NCI-H2029 (cell line): ENCODE measurements at regions not wholly inside any gene's neighbourhood (a gene's known extent, or its start where the extent isn't known, plus 50 kb on each side); places are given as distances from the start of the nearest gene placed in this dataset.
"Not testable (repeated sequence)": the region's sequence is repeated elsewhere in the genome, so short reads cannot be mapped to it uniquely, and the experiment has no call there.

ENCODE experiments used
- DNase-seq: peaks from one replicate; lab custom pipeline; 2025; lab: John Stamatoyannopoulos, UW

DNA sequence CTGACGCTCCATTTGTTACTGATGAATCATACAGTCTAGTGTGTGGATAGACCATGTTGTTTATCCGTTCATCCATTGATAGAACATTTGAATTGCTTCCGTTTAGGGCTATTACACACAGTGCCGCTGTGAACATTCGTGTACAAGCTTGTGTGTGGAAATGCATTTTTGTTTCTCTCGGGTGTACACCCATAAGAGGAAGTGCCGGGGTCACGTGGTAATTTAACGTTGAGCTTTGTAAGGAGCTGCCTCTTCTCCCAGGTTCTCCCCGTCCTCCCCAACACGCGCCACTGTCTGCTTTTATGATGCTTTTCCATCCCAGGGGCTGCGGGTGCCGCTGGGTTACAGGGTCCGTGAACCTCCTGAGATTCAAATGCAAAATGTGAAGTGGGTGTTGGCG, 142.3 kb downstream of the IGLL1 start:
- peak; percentile 14 for DNase-seq

- not testable (repeated sequence) for DNase-seq
These were observed 143.0 kb downstream of the IGLL1 start for GRCh38 chr22:23437107-23437395.

GRCh38 chr22:23436354-23437106, 143.6 kb downstream of the IGLL1 start:
- not testable (repeated sequence) for DNase-seq

GRCh38 chr22:23435186-23435585, 144.9 kb downstream of the IGLL1 start:
- DNase-seq: not testable (repeated sequence)

GRCh38 chr22:23434198-23434830, 145.8 kb downstream of the IGLL1 start:
- DNase-seq: not testable (repeated sequence)

- DNase-seq: peak; percentile 6
These were observed 146.7 kb downstream of the IGLL1 start for GRCh38 chr22:23433127-23434005.

DNA sequence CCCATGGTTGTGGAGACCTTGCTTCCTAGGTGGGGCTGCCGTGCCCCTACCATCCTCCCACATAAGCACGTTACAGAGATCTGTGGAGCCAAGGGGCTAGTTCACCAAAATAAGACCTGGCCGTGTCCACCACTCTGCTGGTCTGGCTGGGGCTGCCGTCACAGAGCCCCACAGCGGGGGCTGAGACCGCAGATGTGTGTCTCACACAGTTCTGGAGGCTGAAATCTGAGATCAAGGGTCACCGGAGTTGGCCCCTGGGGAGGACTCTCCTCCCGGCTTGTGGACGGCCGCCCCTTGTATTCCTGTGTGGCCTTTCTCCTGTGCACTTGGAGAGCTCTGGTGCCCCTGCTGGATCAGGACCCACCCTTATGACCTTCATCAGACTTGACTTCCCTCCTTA, 147.4 kb downstream of the IGLL1 start:
- not testable (repeated sequence) for DNase-seq

DNA sequence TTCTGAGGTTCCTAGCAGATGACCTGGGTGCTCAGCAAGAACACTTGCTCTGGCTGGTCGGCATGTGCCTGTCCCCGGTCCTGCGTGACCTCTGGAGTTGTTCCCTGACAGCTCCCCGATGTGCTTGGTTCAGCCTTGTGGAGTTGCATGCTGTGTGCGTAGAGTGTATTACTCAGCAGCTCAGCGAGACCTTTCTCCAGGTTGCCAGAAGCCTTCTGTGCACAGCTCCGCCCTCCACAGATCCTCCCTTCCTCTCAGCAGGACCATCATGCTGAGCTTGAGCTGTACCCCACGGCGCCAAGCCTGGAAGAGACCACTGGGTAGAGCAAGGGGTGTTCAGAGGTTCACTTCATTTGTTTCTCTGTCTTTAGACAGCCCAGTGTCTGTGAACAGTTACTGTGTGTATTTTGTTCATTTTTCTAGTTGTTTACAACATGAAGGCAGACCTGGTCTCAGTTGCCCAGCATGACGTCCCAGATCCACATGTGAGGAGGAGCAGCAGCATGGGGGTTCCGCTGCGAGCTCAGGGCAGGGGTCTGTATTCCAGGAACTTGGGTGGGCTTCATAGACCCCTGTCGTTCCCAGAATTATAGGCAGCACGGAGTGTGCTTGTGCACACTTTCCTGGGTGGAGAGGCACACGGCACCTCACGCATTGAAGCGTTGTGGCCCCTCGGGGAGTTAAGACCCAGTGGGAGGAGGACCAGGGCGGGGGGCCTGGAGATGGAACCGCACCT, 148.6 kb downstream of the IGLL1 start:
- no peak for DNase-seq

DNA sequence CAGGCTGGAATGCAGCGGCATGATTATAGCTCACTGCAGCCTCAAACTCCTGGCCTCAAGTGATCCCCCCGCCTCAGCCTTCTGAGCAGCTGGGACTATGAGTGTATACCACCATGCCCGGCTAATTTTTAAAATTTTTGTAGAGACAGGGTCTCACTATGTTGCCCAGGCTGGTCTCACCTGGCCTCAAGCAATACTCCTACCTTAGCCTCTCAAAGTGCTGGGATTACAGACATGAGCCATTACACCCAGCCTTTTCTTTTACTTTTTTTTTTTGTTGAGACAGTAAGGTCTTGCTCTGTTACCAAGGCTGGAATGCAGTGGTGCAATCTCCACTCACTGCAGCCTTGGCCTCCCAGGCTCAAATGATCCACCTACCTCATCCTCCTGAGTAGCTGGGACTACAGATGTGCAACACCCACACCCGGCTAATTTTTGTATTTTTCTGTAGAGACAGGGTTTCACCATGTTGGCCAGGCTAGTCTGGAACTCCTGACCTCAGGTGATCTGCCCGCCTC, 155.5 kb downstream of the IGLL1 start:
- DNase-seq: not testable (repeated sequence)

DNA sequence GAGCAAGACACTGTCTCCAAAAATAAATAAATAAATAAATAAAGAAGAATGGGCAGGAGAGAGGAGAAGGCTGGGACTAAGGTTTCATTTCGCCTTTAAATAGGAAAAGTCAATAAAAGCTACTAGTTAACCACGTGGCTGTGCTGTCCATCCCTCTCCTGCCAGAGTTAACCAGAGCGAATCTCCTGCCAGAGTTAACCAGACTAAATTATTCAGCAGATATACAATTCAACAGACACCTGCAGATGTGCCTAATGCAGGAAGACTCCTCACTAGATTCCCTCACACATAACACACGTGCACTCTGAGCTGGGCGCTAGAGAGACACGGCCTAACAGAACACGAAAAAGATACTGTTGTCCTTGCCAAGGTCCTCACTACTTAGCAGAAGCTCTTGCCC, 156.1 kb downstream of the IGLL1 start:
- DNase-seq: no peak

DNA sequence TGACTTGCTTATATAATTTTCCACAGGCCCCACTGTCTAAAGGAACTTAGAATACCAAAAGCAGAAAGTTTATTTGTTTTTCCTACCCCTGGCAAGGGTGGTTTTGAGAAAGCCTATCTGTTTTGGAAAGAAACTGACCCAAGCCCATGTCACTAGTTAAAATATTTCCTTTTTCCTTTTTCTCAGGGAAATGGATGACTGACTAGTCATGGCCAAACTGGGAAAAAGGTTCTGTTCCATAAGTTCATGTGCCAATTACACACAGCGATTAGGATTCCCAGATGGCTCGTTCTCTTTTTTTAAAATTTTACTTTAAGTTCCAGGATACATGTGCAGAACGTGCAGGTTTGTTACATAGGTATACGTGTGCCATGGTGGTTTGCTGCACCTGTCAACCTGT, 157.8 kb downstream of the IGLL1 start:
- DNase-seq: not testable (repeated sequence)

DNA sequence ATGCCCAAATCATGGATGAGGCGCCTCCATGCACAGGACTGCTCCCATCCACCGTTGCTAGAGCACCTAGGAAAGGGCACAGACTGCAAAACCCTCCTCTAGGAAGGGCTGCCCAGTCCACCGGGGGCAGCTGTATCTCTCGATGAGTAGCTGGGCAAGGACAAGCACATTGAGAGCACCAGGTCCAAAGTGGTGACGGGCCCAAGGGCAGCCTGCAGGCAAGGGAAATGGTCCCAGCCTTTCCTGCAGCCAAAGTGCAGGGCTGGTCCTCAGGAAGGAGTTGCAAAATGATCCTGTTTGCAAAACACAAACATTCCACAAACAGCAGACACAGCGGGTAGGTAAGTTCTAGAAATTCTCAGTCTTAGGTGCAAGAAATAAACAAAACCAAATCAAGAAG, 158.8 kb downstream of the IGLL1 start:
- DNase-seq: not testable (repeated sequence)

- DNase-seq: no peak
These were observed 160.2 kb downstream of the IGLL1 start for GRCh38 chr22:23419931-23420330.

DNA sequence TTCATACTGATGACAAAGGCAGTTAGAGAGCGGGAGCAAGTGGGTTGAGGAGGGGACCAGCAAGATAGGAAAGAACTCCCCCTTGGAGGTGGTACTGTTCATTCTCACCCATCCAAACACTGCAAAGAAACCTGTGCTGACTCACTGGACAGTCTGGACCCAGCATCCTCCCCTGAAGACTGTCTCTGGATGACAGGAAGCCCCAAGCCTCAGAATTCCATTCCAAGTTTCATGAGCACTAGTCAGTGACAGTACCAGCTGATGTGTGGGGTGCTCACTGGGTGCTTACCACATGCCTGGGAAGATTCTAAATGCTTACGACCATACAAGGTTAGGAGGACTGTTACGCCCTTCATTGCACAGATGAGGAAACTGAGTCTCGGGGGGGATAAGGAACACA, 160.9 kb downstream of the IGLL1 start:
- DNase-seq: no peak

- no peak for DNase-seq
These were observed 161.8 kb downstream of the IGLL1 start for GRCh38 chr22:23418159-23418788.

- DNase-seq: not testable (repeated sequence)
These were observed 162.8 kb downstream of the IGLL1 start for GRCh38 chr22:23417327-23417726.

- not testable (repeated sequence) for DNase-seq
These were observed 163.9 kb downstream of the IGLL1 start for GRCh38 chr22:23416169-23416690.

DNA sequence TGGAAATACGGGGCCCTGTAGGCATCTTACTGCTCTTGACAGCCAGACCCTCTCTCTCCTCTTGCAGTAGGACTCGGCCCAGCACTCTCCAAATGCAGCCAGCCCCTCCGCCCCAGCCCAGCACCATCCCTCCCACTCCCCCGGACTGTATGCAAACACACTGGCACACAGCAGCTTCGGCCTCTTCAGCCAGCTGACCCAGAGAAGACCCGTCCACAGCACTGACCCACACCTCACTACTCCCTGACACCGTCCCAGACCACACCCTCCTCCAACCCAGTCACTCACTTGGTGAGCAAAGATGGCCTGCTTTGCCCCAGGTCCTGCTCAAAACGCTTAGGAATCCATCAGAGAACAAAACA, 164.6 kb downstream of the IGLL1 start:
- no peak for DNase-seq

- no peak for DNase-seq
These were observed 165.2 kb downstream of the IGLL1 start for GRCh38 chr22:23414727-23415489.

DNA sequence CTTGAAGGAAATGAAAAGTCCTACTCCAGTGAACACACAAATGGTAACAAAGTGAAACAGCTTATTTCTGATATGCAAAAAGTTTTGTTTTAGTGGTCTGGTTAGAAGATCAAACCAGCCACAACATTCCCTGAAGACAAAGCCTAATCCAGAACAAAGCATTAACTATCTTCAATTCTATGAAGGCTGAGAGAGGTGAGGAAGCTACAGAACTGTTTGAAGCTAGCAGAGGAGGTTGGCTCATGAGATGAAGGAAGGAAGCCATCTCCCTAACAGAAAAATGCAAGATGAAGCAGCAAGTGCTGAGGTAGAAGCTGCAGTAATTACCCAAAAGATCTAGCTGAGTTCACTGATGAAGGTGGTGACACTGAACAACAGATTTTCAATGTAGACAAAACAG, 168.4 kb downstream of the IGLL1 start:
- no peak for DNase-seq
